Fibroblast of peridontal ligament (primary cell): ENCODE measurements at regions not wholly inside any gene's neighbourhood (a gene's known extent, or its start where the extent isn't known, plus 50 kb on each side); places are given as distances from the start of the nearest gene placed in this dataset.

ENCODE experiments used
- DNase-seq: peaks from one replicate; pipeline ENCODE4 v3.0.0-alpha.2; 2010; ENCODE audit errors: extremely low read depth

GRCh38 chr11:113581713-113582112, 106.5 kb upstream of the DRD2 start:
- no peak for DNase-seq

- DNase-seq, result no peak
Observed at GRCh38 chr11:113579292-113579940, 104.2 kb upstream of the DRD2 start.

- no peak for DNase-seq
Observed at GRCh38 chr11:113578715-113579250, 103.6 kb upstream of the DRD2 start.

- no peak for DNase-seq
Observed at GRCh38 chr11:113578033-113578380, 102.8 kb upstream of the DRD2 start.

- DNase-seq, result no peak
Observed at GRCh38 chr11:113577356-113578032, 102.3 kb upstream of the DRD2 start.

GRCh38 chr11:113574586-113574985, 99.4 kb upstream of the DRD2 start:
- DNase-seq, result peak; percentile 42

- DNase-seq, result no peak
Observed at GRCh38 chr11:113574171-113574570, 99.0 kb upstream of the DRD2 start.

GRCh38 chr11:113572136-113572735, 97.0 kb upstream of the DRD2 start:
- no peak for DNase-seq

GRCh38 chr11:113571531-113571930, 96.3 kb upstream of the DRD2 start:
- no peak for DNase-seq

- DNase-seq, result no peak
Observed at GRCh38 chr11:113570906-113571305, 95.7 kb upstream of the DRD2 start.

- DNase-seq, result no peak
Observed at GRCh38 chr11:113569391-113569790, 94.2 kb upstream of the DRD2 start.

GRCh38 chr11:113568566-113568965, 93.4 kb upstream of the DRD2 start:
- no peak for DNase-seq

- no peak for DNase-seq
Observed at GRCh38 chr11:113567867-113568544, 92.8 kb upstream of the DRD2 start.

- no peak for DNase-seq
Observed at GRCh38 chr11:113567097-113567496, 91.9 kb upstream of the DRD2 start.

GRCh38 chr11:113564527-113565130, 89.4 kb upstream of the DRD2 start:
- peak; percentile 27 for DNase-seq

GRCh38 chr11:113563766-113564526, 88.7 kb upstream of the DRD2 start:
- DNase-seq, result no peak

GRCh38 chr11:113562981-113563461, 87.8 kb upstream of the DRD2 start:
- peak; percentile 16 for DNase-seq

GRCh38 chr11:113562576-113562975, 87.4 kb upstream of the DRD2 start:
- no peak for DNase-seq

GRCh38 chr11:113557926-113558325, 82.7 kb upstream of the DRD2 start:
- DNase-seq, result no peak

GRCh38 chr11:113556036-113556435, 80.8 kb upstream of the DRD2 start:
- no peak for DNase-seq

GRCh38 chr11:113555071-113555619, 79.9 kb upstream of the DRD2 start:
- DNase-seq, result peak; percentile 25
